Hepatocyte (in vitro differentiated cells): ENCODE measurements at regions not wholly inside any gene's neighbourhood (a gene's known extent, or its start where the extent isn't known, plus 50 kb on each side); places are given as distances from the start of the nearest gene placed in this dataset.
A peak's percentile ranks its signal among the peaks of the same experiment; 100 is the strongest.

Source experiments
- DNase-seq: peaks from one replicate; pipeline ENCODE4 v3.0.0-alpha.2; 2016; ENCODE audit warnings: low spot score
- H2AFZ ChIP-seq: fragments of 200-600 bp; sonication (generic); 2 replicates; pipeline ENCODE4 v1.6.0; 2016; ENCODE audit warnings: antibody characterized with exemption, mild to moderate bottlenecking
- H3K27ac ChIP-seq: fragments of 200-600 bp; sonication (generic); 2 replicates; pipeline ENCODE4 v1.5.1; 2016; ENCODE audit warnings: mild to moderate bottlenecking
- H3K27me3 ChIP-seq: fragments of 200-600 bp; sonication (generic); 2 replicates; pipeline ENCODE4 v1.6.1; 2016
- H3K36me3 ChIP-seq: fragments of 200-600 bp; sonication (generic); replicated peaks from 2 replicates; pipeline ENCODE4 v1.5.1; 2016; ENCODE audit warnings: low read depth; ENCODE audit not compliant: insufficient read depth
- H3K4me1 ChIP-seq: fragments of 200-600 bp; sonication (generic); 2 replicates; pipeline ENCODE4 v1.5.1; 2016; ENCODE audit warnings: mild to moderate bottlenecking, moderate library complexity; ENCODE audit not compliant: insufficient read depth
- H3K4me2 ChIP-seq: fragments of 200-600 bp; sonication (generic); 2 replicates; pipeline ENCODE4 v1.6.0; 2016
- H3K4me3 ChIP-seq: fragments of 200-600 bp; sonication (generic); 2 replicates; pipeline ENCODE4 v1.5.1; 2016; ENCODE audit warnings: mild to moderate bottlenecking
- H3K79me2 ChIP-seq: fragments of 200-600 bp; sonication (generic); 2 replicates; pipeline ENCODE4 v1.6.0; 2017; ENCODE audit warnings: mild to moderate bottlenecking
- H3K9me2 ChIP-seq: fragments of 200-600 bp; sonication (generic); replicated peaks from 2 replicates; pipeline ENCODE4 v1.6.0; 2017; ENCODE audit warnings: mild to moderate bottlenecking; ENCODE audit not compliant: insufficient read depth
- H3K9me3 ChIP-seq: fragments of 200-600 bp; sonication (generic); 2 replicates; pipeline ENCODE4 v1.5.1; 2016; ENCODE audit warnings: low read depth, mild to moderate bottlenecking
- H4K20me1 ChIP-seq: fragments of 200-600 bp; sonication (generic); 2 replicates; pipeline ENCODE4 v1.6.0; 2016; ENCODE audit warnings: mild to moderate bottlenecking; ENCODE audit not compliant: insufficient read depth, poor library complexity, severe bottlenecking
- CTCF ChIP-seq: fragments of 200-600 bp; sonication (generic); IDR thresholded peaks from 2 replicates; pipeline ENCODE4 v1.5.1; 2016; ENCODE audit warnings: antibody characterized with exemption, mild to moderate bottlenecking; ENCODE audit not compliant: poor library complexity
- EZH2 ChIP-seq: fragments of 200-600 bp; sonication (generic); IDR thresholded peaks from 2 replicates; pipeline ENCODE4 v1.6.1; 2016; ENCODE audit warnings: antibody characterized with exemption, mild to moderate bottlenecking, borderline replicate concordance
- EZH2phosphoT487 ChIP-seq: fragments of 200-600 bp; sonication (generic); IDR thresholded peaks from one replicate; pipeline ENCODE4 v1.6.1; 2018; ENCODE audit warnings: antibody characterized with exemption, mild to moderate bottlenecking, low read depth, moderate library complexity; ENCODE audit not compliant: unreplicated experiment, severe bottlenecking
- WGBS: methylation state at CpG from one replicate; pipeline ENCODE4 v1.1.6; 2016; ENCODE audit warnings: low lambda C conversion rate; ENCODE audit errors: missing lambda C conversion rate; 5-methylcytosine and 5-hydroxymethylcytosine counted together

GRCh38 chr12:127386723-127387122, 880.2 kb upstream of the TMEM132C start:
- Histone ChIP-seq H2AFZ (no peak overlapping the region), H3K36me3 (no peaks in the 10 kb centered on the region), H3K4me2 (no peak overlapping the region), H3K79me2 (no peaks in the 10 kb centered on the region), H4K20me1 (no peaks in the 10 kb centered on the region), H3K4me3 (no peak overlapping the region), H3K27me3 (no peaks in the 10 kb centered on the region), H3K9me3 (no peaks in the 10 kb centered on the region), H3K4me1 (no peaks in the 10 kb centered on the region), H3K27ac (no peak overlapping the region), H3K9me2 (no peaks in the 10 kb centered on the region)
- TF ChIP-seq CTCF (no peak), EZH2 (no peak), EZH2phosphoT487 (no peak)
- DNase-seq: no peak
- WGBS: 84% methylated on average over 5 of the region's 5 CpGs

GRCh38 chr12:127388985-127389384, 878.0 kb upstream of the TMEM132C start:
- H3K4me1 ChIP-seq: no peaks in the 10 kb centered on the region
- no peak overlapping the region for H2AFZ ChIP-seq
- no peaks in the 10 kb centered on the region for H3K27me3 ChIP-seq
- no peak overlapping the region for H3K4me3 ChIP-seq
- 79% methylated on average over 7 of the region's 7 CpGs for WGBS
- H3K27ac ChIP-seq: no peak overlapping the region
- no peak for DNase-seq
- H3K9me3 ChIP-seq: no peaks in the 10 kb centered on the region
- TF ChIP-seq EZH2phosphoT487: no peak
- no peak for TF ChIP-seq CTCF
- TF ChIP-seq EZH2: no peak
- H3K79me2 ChIP-seq: no peaks in the 10 kb centered on the region
- H3K36me3 ChIP-seq: no peaks in the 10 kb centered on the region
- no peaks in the 10 kb centered on the region for H4K20me1 ChIP-seq
- H3K9me2 ChIP-seq: no peaks in the 10 kb centered on the region
- no peak overlapping the region for H3K4me2 ChIP-seq

GRCh38 chr12:127389923-127390322, 877.0 kb upstream of the TMEM132C start:
- WGBS: 3% methylated on average over 2 of the region's 2 CpGs
- Histone ChIP-seq H3K9me2 (no peaks in the 10 kb centered on the region), H3K4me1 (no peaks in the 10 kb centered on the region), H2AFZ (no peak overlapping the region), H4K20me1 (no peaks in the 10 kb centered on the region), H3K27me3 (no peaks in the 10 kb centered on the region), H3K9me3 (no peaks in the 10 kb centered on the region), H3K79me2 (no peaks in the 10 kb centered on the region), H3K27ac (no peak overlapping the region), H3K4me2 (no peak overlapping the region), H3K36me3 (no peaks in the 10 kb centered on the region), H3K4me3 (no peak overlapping the region)
- TF ChIP-seq EZH2phosphoT487 (no peak), EZH2 (no peak), CTCF (no peak)
- DNase-seq: peak; percentile 77

- TF ChIP-seq CTCF (no peak), EZH2 (no peak), EZH2phosphoT487 (no peak)
- Histone ChIP-seq H3K9me3 (no peaks in the 10 kb centered on the region), H3K9me2 (no peaks in the 10 kb centered on the region), H4K20me1 (no peaks in the 10 kb centered on the region), H3K4me2 (no peak overlapping the region), H3K36me3 (no peaks in the 10 kb centered on the region), H3K27ac (no peak overlapping the region), H2AFZ (no peak overlapping the region), H3K4me1 (no peaks in the 10 kb centered on the region), H3K79me2 (no peaks in the 10 kb centered on the region), H3K27me3 (no peaks in the 10 kb centered on the region), H3K4me3 (no peak overlapping the region)
- 87% methylated on average over 4 of the region's 4 CpGs for WGBS
- DNase-seq: no peak
Observed at GRCh38 chr12:127393465-127393864, 873.5 kb upstream of the TMEM132C start.
